H1 (cell line): ENCODE measurements at regions not wholly inside any gene's neighbourhood (a gene's known extent, or its start where the extent isn't known, plus 50 kb on each side); places are given as distances from the start of the nearest gene placed in this dataset.

Experiments used
- BCL11A ChIP-seq, 2 experiments: IDR thresholded peaks; one replicate each; pipeline ENCODE4 v1.6.1; 2011; ENCODE audit warnings: low read depth in 2 of 2, low read length in 2 of 2, mild to moderate bottlenecking in 2 of 2
- BRCA1 ChIP-seq: IDR thresholded peaks from 2 replicates; pipeline ENCODE4 v1.6.1; 2012; ENCODE audit warnings: low read depth, low read length, improper control_type of control experiment
- CHD2 ChIP-seq: IDR thresholded peaks from 2 replicates; pipeline ENCODE4 v1.6.1; 2012; ENCODE audit warnings: low read length, improper control_type of control experiment
- EZH2 ChIP-seq: fragments of 200-600 bp; sonication (generic); IDR thresholded peaks from 2 replicates; pipeline ENCODE4 v1.7.1; 2012; ENCODE audit warnings: low read depth, mild to moderate bottlenecking, moderate library complexity, low read length, inconsistent platforms; ENCODE audit not compliant: severe bottlenecking
- FOSL1 ChIP-seq: IDR thresholded peaks from 2 replicates; pipeline ENCODE4 v1.6.1; 2011; ENCODE audit warnings: mild to moderate bottlenecking, low read depth, low read length, moderate library complexity; ENCODE audit not compliant: insufficient read depth
- HDAC2 ChIP-seq, 2 experiments: fragments of 300-600 bp in 1 of 2; sonication (generic) in 1 of 2; IDR thresholded peaks; 2 replicates each; pipeline ENCODE4 v1.6.1; 2011 to 2012; ENCODE audit warnings: low read depth in 2 of 2, low read length in 2 of 2, mild to moderate bottlenecking in 2 of 2, moderate library complexity in 2 of 2, borderline replicate concordance in 1 of 2, inconsistent platforms in 1 of 2
- HDAC6 ChIP-seq: IDR thresholded peaks from one replicate; pipeline ENCODE4 v1.7.1; 2012; ENCODE audit warnings: low read depth, mild to moderate bottlenecking, inconsistent platforms, low read length, moderate library complexity
- JUN ChIP-seq: IDR thresholded peaks from 2 replicates; pipeline ENCODE4 v1.6.1; 2011; ENCODE audit warnings: low read depth, mild to moderate bottlenecking, improper control_type of control experiment, low read length
- KDM4A ChIP-seq: IDR thresholded peaks from one replicate; pipeline ENCODE4 v1.7.1; 2012; ENCODE audit warnings: low read depth, mild to moderate bottlenecking, moderate library complexity, low read length, inconsistent platforms; ENCODE audit not compliant: severe bottlenecking
- MAX ChIP-seq: IDR thresholded peaks from 2 replicates; pipeline ENCODE4 v1.6.1; 2012; ENCODE audit warnings: inconsistent platforms
- NANOG ChIP-seq: IDR thresholded peaks from 2 replicates; pipeline ENCODE4 v1.6.1; 2011; ENCODE audit warnings: low read length, low read depth, mild to moderate bottlenecking, inconsistent platforms; ENCODE audit not compliant: insufficient read depth, poor library complexity, severe bottlenecking
- RAD21 ChIP-seq, 2 experiments: IDR thresholded peaks in 1 of 2; conservative IDR thresholded peaks in 1 of 2; 2 replicates each; pipeline ENCODE4 v1.6.1; 2011; ENCODE audit warnings: low read depth in 2 of 2, low read length in 2 of 2, improper control_type of control experiment in 1 of 2, inconsistent platforms in 1 of 2, mild to moderate bottlenecking in 1 of 2, moderate library complexity in 1 of 2
- SIX5 ChIP-seq: IDR thresholded peaks from 2 replicates; pipeline ENCODE4 v1.6.1; 2011; ENCODE audit warnings: mild to moderate bottlenecking, low read depth, low read length
- SP1 ChIP-seq: IDR thresholded peaks from 2 replicates; pipeline ENCODE4 v1.6.1; 2011; ENCODE audit warnings: low read depth, low read length
- SP2 ChIP-seq: IDR thresholded peaks from 2 replicates; pipeline ENCODE4 v1.6.1; 2012; ENCODE audit warnings: mild to moderate bottlenecking, low read length, inconsistent platforms
- TAF7 ChIP-seq: optimal IDR thresholded peaks from 2 replicates; pipeline ENCODE3; 2011; ENCODE audit warnings: low read depth, mild to moderate bottlenecking, inconsistent platforms, low read length, moderate library complexity, borderline replicate concordance
- USF2 ChIP-seq: IDR thresholded peaks from 2 replicates; pipeline ENCODE4 v1.6.1; 2011; ENCODE audit warnings: low read length, improper control_type of control experiment
- ZNF274 ChIP-seq: IDR thresholded peaks from 2 replicates; pipeline ENCODE4 v1.7.0; 2012; ENCODE audit warnings: low read length, borderline replicate concordance; ENCODE audit errors: extremely low read depth
- TF ChIP-seq, protein P1 (sequence below): IDR thresholded peaks from 2 replicates; pipeline ENCODE4 v1.6.1; 2011; ENCODE audit warnings: low read depth, mild to moderate bottlenecking, low read length; ENCODE audit not compliant: insufficient read depth
- TF ChIP-seq, protein P2 (sequence below): IDR thresholded peaks from 2 replicates; pipeline ENCODE4 v1.6.1; 2012; ENCODE audit warnings: inconsistent platforms

DNA sequence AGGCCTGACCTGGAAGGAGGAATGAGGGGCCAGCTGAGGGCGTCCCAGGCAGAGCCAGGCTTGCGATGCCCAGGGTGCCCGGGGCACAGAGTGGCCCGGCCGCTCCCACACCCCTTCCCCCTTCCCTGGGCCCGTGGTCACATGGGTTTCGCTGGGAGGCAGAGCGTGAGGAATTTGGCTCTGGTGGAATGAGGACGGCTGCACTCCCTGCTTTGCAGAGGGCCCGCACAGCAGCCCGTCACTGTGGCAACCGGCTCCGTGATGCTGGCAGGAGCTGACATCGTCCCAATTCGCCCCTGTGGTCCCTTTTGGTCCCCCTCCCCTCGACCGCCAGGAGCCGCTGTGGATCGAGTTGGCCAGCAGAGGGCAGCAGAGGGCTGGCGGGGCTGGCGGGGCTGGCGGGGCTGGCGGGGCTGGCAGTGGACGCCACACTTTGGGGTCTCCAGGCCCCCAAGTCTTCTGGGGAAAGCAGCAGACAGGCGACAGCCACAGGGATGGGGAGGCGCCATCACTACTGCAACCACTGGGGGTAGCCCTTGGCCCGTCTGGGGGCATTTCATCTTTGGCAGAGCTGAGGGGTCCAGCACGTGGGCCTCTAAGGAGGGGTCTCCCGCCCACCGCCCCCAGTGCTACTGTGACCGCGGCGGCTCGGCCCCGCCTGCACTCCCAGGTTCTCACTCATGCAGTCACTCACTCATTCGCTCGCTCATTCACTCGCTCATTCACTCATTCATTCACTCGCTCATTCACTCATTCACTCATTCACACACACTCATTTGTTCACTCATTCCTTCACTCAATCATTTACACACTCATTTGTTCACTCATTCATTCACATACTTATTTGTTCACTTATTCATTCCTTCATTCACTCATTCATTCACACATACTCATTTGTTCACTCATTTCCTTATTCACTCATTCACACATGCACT lies 49.7 kb upstream of the BHLHE23 start (continued):
- TF ChIP-seq FOSL1 (no peak), USF2 (no peak), EZH2 (no peak), TAF7 (no peak), HDAC6 (no peak), RAD21 (IDR thresholded peaks at IDR 0.05 in 1 of 2, conservative IDR thresholded peaks at IDR 0.05 in 1 of 2; ENCODE audit: low read depth in 2 of 2, low read length in 2 of 2) (peak; percentile 70 to 85), JUN (no peak), KDM4A (peak; percentile 42), SP2 (no peak), BCL11A (IDR thresholded peaks at IDR 0.05; ENCODE audit: low read depth in 2 of 2, low read length in 2 of 2) (no peak), MAX (peak; percentile 29; the same call in 1 of the 2 replicates), ZNF274 (no peak), CHD2 (no peak), SIX5 (no peak), BRCA1 (peak; percentile 58), SP1 (no peak), NANOG (no peak), HDAC2 (IDR thresholded peaks at IDR 0.05; ENCODE audit: borderline replicate concordance in 1 of 2, low read depth in 2 of 2, low read length in 2 of 2) (no peak)
- TF ChIP-seq, protein P1, sequence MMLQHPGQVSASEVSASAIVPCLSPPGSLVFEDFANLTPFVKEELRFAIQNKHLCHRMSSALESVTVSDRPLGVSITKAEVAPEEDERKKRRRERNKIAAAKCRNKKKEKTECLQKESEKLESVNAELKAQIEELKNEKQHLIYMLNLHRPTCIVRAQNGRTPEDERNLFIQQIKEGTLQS, result no peak
- TF ChIP-seq, protein P2, sequence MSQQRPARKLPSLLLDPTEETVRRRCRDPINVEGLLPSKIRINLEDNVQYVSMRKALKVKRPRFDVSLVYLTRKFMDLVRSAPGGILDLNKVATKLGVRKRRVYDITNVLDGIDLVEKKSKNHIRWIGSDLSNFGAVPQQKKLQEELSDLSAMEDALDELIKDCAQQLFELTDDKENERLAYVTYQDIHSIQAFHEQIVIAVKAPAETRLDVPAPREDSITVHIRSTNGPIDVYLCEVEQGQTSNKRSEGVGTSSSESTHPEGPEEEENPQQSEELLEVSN, result peak; percentile 63
